Neutrophil (primary cell): ENCODE measurements at regions not wholly inside any gene's neighbourhood (a gene's known extent, or its start where the extent isn't known, plus 50 kb on each side); places are given as distances from the start of the nearest gene placed in this dataset.

Experiments used
- H3K27ac ChIP-seq: fragments of 200-600 bp; sonication (generic); 2 replicates; pipeline ENCODE4 v1.5.1; 2016; ENCODE audit warnings: mild to moderate bottlenecking, moderate library complexity
- H3K27me3 ChIP-seq: fragments of 200-600 bp; sonication (generic); 2 replicates; pipeline ENCODE4 v1.6.0; 2016; ENCODE audit warnings: mild to moderate bottlenecking
- H3K36me3 ChIP-seq: fragments of 200-600 bp; sonication (generic); 2 replicates; pipeline ENCODE4 v1.5.1; 2017
- H3K4me1 ChIP-seq, 2 experiments: fragments of 200-600 bp in 1 of 2; sonication (generic) in 1 of 2; 1 replicate in 1 of 2; 2 replicates in 1 of 2; pipeline versions ENCODE4 v1.5.1 to v1.6.1; 2013 to 2016; ENCODE audit warnings: low read depth in 1 of 2, low read length in 1 of 2, mild to moderate bottlenecking in 1 of 2, moderate library complexity in 1 of 2; ENCODE audit not compliant: control insufficient read depth in 1 of 2, insufficient read depth in 1 of 2
- H3K4me3 ChIP-seq, 2 experiments: fragments of 200-600 bp in 1 of 2; sonication (generic) in 1 of 2; 1 replicate in 1 of 2; 2 replicates in 1 of 2; pipeline ENCODE4 v1.5.1; 2013 to 2016; ENCODE audit warnings: low read depth in 1 of 2, low read length in 1 of 2, mild to moderate bottlenecking in 1 of 2, moderate library complexity in 1 of 2
- H3K9me3 ChIP-seq: fragments of 200-600 bp; sonication (generic); 2 replicates; pipeline ENCODE4 v1.5.1; 2016
- TF ChIP-seq, protein P1 (sequence below): fragments of 200-600 bp; sonication (generic); IDR thresholded peaks from 2 replicates; pipeline ENCODE4 v1.5.1; 2016; ENCODE audit warnings: antibody characterized with exemption

DNA sequence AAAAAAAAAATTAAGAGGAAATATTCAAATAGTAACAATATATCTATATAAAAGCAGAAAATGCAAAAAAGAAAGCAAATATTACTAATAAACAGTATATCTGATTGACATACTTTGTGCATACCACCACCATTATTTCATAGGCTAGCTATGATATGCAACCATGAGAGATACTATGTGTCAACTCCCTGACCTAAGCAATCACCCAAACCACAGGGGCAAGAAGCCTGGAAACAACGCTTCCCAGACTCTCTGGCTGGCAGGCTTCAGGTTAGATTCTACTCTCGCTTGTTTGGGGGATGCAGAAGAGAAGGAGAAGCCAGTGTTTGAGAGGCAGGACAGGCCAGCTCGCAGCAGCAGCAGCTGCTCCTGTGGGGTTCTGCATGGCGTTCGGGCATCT is 169.3 kb upstream of the TPM1 start:
- no peak overlapping the region for H3K4me3 ChIP-seq
- no peaks in the 10 kb centered on the region for H3K36me3 ChIP-seq
- peaks cover under 1 to 16% of the 10 kb centered on the region in 2 experiments for H3K4me1 ChIP-seq
- H3K27me3 ChIP-seq: no peaks in the 10 kb centered on the region
- no peak overlapping the region for H3K27ac ChIP-seq
- TF ChIP-seq, protein P1, sequence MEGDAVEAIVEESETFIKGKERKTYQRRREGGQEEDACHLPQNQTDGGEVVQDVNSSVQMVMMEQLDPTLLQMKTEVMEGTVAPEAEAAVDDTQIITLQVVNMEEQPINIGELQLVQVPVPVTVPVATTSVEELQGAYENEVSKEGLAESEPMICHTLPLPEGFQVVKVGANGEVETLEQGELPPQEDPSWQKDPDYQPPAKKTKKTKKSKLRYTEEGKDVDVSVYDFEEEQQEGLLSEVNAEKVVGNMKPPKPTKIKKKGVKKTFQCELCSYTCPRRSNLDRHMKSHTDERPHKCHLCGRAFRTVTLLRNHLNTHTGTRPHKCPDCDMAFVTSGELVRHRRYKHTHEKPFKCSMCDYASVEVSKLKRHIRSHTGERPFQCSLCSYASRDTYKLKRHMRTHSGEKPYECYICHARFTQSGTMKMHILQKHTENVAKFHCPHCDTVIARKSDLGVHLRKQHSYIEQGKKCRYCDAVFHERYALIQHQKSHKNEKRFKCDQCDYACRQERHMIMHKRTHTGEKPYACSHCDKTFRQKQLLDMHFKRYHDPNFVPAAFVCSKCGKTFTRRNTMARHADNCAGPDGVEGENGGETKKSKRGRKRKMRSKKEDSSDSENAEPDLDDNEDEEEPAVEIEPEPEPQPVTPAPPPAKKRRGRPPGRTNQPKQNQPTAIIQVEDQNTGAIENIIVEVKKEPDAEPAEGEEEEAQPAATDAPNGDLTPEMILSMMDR: no peak
- H3K9me3 ChIP-seq: no peaks in the 10 kb centered on the region

DNA sequence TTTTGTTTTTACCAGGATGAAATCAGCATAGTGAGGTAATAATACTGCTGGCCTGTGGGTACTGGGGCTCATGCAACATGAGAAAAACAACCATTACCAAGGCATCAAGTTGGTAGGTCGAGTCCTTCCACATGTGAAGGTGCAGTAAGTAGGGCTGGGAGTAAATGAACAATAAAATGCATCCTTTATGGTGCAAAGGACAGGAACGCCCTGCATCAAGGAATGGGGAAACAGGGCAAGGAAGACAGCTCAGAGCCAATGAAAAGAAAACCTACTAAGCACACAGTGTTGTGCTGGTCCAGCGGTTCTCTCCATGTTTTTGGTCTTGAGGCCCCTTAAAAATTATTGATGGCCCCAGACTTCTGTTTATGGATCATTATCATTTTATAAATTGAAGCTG is 168.5 kb upstream of the TPM1 start:
- H3K27me3 ChIP-seq: no peaks in the 10 kb centered on the region
- no peaks in the 10 kb centered on the region for H3K9me3 ChIP-seq
- H3K4me1 ChIP-seq: peaks cover 9 to 24% of the 10 kb centered on the region in 2 experiments
- H3K4me3 ChIP-seq: no peak overlapping the region
- TF ChIP-seq, protein P1: no peak
- H3K36me3 ChIP-seq: no peaks in the 10 kb centered on the region
- no peak overlapping the region for H3K27ac ChIP-seq

DNA sequence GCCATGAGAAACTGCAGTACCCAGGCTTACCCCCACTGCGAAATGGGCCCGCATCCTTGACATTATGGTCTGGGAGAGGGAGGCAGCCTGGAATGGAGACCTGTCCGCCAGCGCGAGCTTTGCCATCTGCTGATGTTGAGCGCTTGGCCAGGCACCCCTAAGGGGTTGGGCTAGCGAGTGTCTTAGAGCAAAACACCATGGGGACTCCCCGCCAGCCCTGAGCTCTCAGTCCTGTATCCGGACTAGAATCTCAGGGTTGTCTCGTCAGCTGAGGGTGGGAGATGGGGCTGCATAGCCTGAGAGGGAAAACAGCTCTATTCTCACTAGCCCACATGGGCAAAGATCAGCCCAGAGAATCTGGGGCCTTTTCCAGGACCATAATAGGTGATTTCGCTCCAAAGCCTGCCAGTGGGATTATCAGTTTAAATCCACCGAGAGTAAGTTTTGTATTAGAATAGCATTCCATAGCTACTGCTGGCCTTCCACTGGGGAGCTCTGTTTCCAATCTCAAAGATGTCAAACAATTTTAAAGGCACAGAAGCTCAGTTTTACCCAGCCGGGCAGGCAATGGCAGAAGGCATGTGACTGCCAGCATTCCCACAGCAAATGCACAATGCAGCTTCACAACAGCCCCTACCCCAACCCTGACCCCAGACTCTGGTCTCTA is 167.5 kb upstream of the TPM1 start:
- H3K4me3 ChIP-seq: no peak overlapping the region
- H3K36me3 ChIP-seq: no peaks in the 10 kb centered on the region
- H3K9me3 ChIP-seq: no peaks in the 10 kb centered on the region
- no peak overlapping the region for H3K27ac ChIP-seq
- H3K27me3 ChIP-seq: no peaks in the 10 kb centered on the region
- TF ChIP-seq, protein P1: no peak
- H3K4me1 ChIP-seq: peaks cover 20 to 35% of the 10 kb centered on the region in 2 experiments

DNA sequence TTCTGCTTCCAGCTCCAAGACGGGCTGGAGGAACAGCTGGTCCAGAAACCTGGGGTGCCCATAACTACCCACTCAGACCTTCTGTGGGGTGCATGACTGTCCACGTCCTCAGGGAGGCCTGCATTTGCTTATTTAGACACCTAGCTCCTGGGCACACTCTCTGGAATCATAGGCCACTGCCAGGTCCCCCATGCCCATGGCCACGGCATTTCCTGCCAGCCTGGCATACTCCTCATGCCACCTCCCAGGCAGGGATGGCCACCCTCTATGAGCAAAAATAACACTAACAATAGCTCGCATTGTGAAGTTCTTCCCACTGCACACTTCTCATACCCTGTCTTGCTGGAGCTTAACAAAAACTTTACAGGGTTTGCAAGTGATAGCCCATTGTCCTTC is 166.9 kb upstream of the TPM1 start:
- no peak overlapping the region for H3K27ac ChIP-seq
- H3K4me1 ChIP-seq: peaks cover 25 to 40% of the 10 kb centered on the region in 2 experiments
- H3K36me3 ChIP-seq: no peaks in the 10 kb centered on the region
- TF ChIP-seq, protein P1: no peak
- H3K4me3 ChIP-seq: no peak overlapping the region
- no peaks in the 10 kb centered on the region for H3K27me3 ChIP-seq
- H3K9me3 ChIP-seq: no peaks in the 10 kb centered on the region

DNA sequence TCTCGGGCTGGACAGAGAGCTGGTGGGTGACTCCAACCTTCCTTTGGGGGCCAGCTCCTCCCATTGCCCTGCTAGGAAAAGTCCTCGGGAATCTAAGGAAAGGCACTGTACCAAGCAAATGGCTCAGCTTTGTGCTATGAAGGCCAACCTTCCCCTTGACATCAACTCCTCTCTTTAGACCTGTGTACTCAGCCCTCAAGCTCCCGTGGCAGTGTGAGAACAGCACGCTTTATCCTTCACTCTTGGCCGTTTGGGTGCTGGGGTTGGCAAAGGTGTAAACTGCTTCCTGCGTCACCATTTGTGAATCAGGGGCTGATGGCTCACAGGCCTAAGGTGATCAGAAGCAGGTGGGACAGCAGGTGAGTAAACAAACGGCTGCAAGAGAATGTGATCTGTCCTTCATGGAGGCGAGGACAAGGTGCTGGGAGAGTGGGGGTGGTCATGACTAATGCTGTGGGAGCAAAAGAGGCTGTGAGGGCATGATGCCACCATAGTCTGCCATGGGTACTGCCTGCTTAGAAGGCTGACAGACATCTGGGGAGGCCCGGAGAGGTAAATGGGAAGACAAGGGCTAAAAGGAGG is 165.2 kb upstream of the TPM1 start:
- Histone ChIP-seq H3K4me1 (peaks cover 34 to 48% of the 10 kb centered on the region in 2 experiments), H3K4me3 (no peak overlapping the region), H3K36me3 (no peaks in the 10 kb centered on the region), H3K27ac (no peak overlapping the region), H3K27me3 (no peaks in the 10 kb centered on the region), H3K9me3 (no peaks in the 10 kb centered on the region)
- TF ChIP-seq, protein P1: no peak
